Brain microvascular endothelial cell (primary cell): ENCODE measurements at regions not wholly inside any gene's neighbourhood (a gene's known extent, or its start where the extent isn't known, plus 50 kb on each side); places are given as distances from the start of the nearest gene placed in this dataset.

Experiments used
- DNase-seq: peaks from one replicate; pipeline ENCODE4 v3.0.0-alpha.2; 2020
- H3K27ac ChIP-seq: fragments of 250-450 bp; sonication (Bioruptor Pico); 2 replicates; pipeline ENCODE4 v1.5.1; 2020; ENCODE audit warnings: mild to moderate bottlenecking, moderate library complexity
- H3K27me3 ChIP-seq: fragments of 250-450 bp; sonication (Bioruptor Pico); replicated peaks from 2 replicates; pipeline ENCODE4 v1.5.1; 2020; ENCODE audit warnings: mild to moderate bottlenecking
- H3K36me3 ChIP-seq: fragments of 250-450 bp; sonication (Bioruptor Pico); replicated peaks from 2 replicates; pipeline ENCODE4 v1.5.1; 2020; ENCODE audit warnings: mild to moderate bottlenecking
- H3K4me3 ChIP-seq: 2 replicates; pipeline ENCODE4 v1.5.1; 2011; ENCODE audit warnings: low read depth, mild to moderate bottlenecking, control low read depth, low read length, moderate library complexity
- CTCF ChIP-seq: IDR thresholded peaks from 2 replicates; pipeline ENCODE4 v1.5.1; 2011; ENCODE audit warnings: low read depth, mild to moderate bottlenecking, moderate library complexity, low read length, control low read depth, inconsistent platforms; ENCODE audit errors: missing control alignments
- in situ Hi-C: cut with HindIII; loops from 2 replicates; pipeline ENCODE4 v1.10.0; 2017; ENCODE audit warnings: low sequenced_read_pairs, low pct_ligation_motif_present

GRCh38 chr5:114949756-114950155, 220.0 kb downstream of the TRIM36 start:
- H3K36me3 ChIP-seq: no peaks in the 10 kb centered on the region
- in situ Hi-C loops: no loop called here
- H3K27me3 ChIP-seq: no peaks in the 10 kb centered on the region
- no peak for TF ChIP-seq CTCF
- no peak overlapping the region for H3K27ac ChIP-seq
- DNase-seq: no peak
- no peak overlapping the region for H3K4me3 ChIP-seq

GRCh38 chr5:114948986-114949621, 220.6 kb downstream of the TRIM36 start:
- Histone ChIP-seq H3K27ac (no peak overlapping the region), H3K4me3 (no peak overlapping the region), H3K36me3 (no peaks in the 10 kb centered on the region), H3K27me3 (no peaks in the 10 kb centered on the region)
- no peak for TF ChIP-seq CTCF
- DNase-seq: no peak
- in situ Hi-C loops: no loop called here

DNA sequence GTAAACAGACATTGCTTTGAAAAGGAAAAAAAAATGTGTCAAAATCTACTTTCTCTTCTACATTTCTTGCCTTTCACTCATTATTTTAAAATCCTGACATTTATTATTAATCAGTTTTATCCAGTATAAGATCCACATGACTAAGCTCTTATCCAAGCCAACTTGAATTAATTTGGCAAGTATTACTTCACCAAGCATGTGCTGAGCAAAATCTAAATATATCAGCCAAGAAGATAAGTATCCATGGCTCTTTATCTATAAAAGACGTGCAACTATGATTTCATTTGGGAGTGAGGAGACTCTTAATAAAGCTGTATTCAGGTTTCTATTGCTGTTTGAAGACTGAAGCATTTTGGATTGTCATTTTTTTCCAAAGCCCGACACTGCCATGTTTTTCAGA, 221.3 kb downstream of the TRIM36 start:
- in situ Hi-C loops: no loop called here
- no peak for TF ChIP-seq CTCF

GRCh38 chr5:114940709-114941108, 229.0 kb downstream of the TRIM36 start:
- in situ Hi-C loops: no loop called here
- Histone ChIP-seq H3K27ac (no peak overlapping the region), H3K36me3 (no peaks in the 10 kb centered on the region), H3K27me3 (no peaks in the 10 kb centered on the region), H3K4me3 (no peak overlapping the region)
- TF ChIP-seq CTCF: no peak
- no peak for DNase-seq

More for the DNA sequence above, 221.3 kb downstream of the TRIM36 start:
- Histone ChIP-seq H3K27ac (no peak overlapping the region), H3K27me3 (no peaks in the 10 kb centered on the region), H3K4me3 (no peak overlapping the region), H3K36me3 (no peaks in the 10 kb centered on the region)
- no peak for DNase-seq

DNA sequence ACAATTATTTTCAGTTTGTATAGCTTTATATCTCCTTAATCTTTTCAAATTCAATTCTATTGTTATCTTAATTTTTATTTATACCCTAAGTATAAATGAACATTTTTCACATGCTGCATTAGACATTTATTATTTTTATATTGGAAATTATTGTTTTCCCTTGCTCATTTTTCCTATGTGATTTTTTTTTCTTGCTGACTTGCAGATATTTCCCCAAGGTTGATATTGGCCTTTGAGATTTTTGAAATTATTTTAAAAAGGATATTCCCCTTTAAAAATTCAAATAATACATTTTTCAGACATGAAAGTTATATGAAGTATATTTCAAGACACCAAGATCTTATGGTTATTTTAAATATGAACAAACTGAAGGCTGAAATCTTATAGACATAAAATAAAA, 234.2 kb downstream of the TRIM36 start:
- TF ChIP-seq CTCF: no peak
- DNase-seq: no peak
- Histone ChIP-seq H3K36me3 (no peaks in the 10 kb centered on the region), H3K27ac (no peak overlapping the region), H3K4me3 (no peak overlapping the region), H3K27me3 (no peaks in the 10 kb centered on the region)
- in situ Hi-C loops: no loop called here
